Esophagus muscularis mucosa (tissue), 4 donors: ENCODE measurements at regions not wholly inside any gene's neighbourhood (a gene's known extent, or its start where the extent isn't known, plus 50 kb on each side); places are given as distances from the start of the nearest gene placed in this dataset.
"Not testable (repeated sequence)": the region's sequence is repeated elsewhere in the genome, so short reads cannot be mapped to it uniquely, and the experiment has no call there.

Experiments used
- DNase-seq: peaks from one replicate; pipeline ENCODE4 v3.0.0-alpha.2; 2017; ENCODE audit errors: extremely low spot score
- H3K27ac ChIP-seq, 4 donors: fragments of 200-600 bp; sonication (generic); replicated peaks in 1 of 4; 1 replicate in 3 of 4; 2 replicates in 1 of 4; pipeline ENCODE4 v1.5.1; 2016 to 2019; ENCODE audit warnings: mild to moderate bottlenecking in 1 of 4
- H3K27me3 ChIP-seq, 4 donors: fragments of 200-600 bp; sonication (generic); one replicate each; pipeline versions ENCODE4 v1.5.1 to v1.6.0; 2016 to 2019
- H3K36me3 ChIP-seq, 4 donors: fragments of 200-600 bp; sonication (generic); one replicate each; pipeline ENCODE4 v1.5.1; 2016 to 2019
- H3K4me1 ChIP-seq, 4 donors: fragments of 200-600 bp; sonication (generic); one replicate each; pipeline ENCODE4 v1.5.1; 2016 to 2019
- H3K4me3 ChIP-seq, 4 donors: fragments of 200-600 bp; sonication (generic); 1 replicate in 2 of 4; 2 replicates in 2 of 4; pipeline ENCODE4 v1.5.1; 2016 to 2019; ENCODE audit warnings: mild to moderate bottlenecking in 4 of 4, moderate library complexity in 1 of 4
- H3K9me3 ChIP-seq, 4 donors: fragments of 200-600 bp; sonication (generic); 1 replicate in 3 of 4; 2 replicates in 1 of 4; pipeline ENCODE4 v1.5.1; 2016 to 2019
- EP300 ChIP-seq: sonication (generic); formaldehyde crosslinking; IDR thresholded peaks from one replicate; pipeline ENCODE4 v1.6.1; 2017; ENCODE audit warnings: antibody characterized with exemption
- POLR2A ChIP-seq: fragments of 450-650 bp; IDR thresholded peaks from one replicate; pipeline ENCODE4 v1.6.1; 2017; ENCODE audit warnings: antibody characterized with exemption, moderate library complexity, mild to moderate bottlenecking, low read depth
- POLR2AphosphoS5 ChIP-seq, 2 donors: sonication (generic); formaldehyde crosslinking; IDR thresholded peaks; one replicate each; pipeline ENCODE4 v1.6.1; 2017; ENCODE audit warnings: antibody characterized with exemption in 2 of 2
- WGBS: methylation state at CpG from one replicate; pipeline ENCODE4 v1.1.5; 2018; 5-methylcytosine and 5-hydroxymethylcytosine counted together
- intact Hi-C: fragments of 100-400 bp; cut with DNase I; formaldehyde crosslinking; loops from one replicate; pipeline ENCODE4 v1.15.1; 2023
- TF ChIP-seq, protein P1 (sequence below), 3 experiments: fragments of 200-600 bp in 2 of 3; fragments of 450-650 bp in 1 of 3; sonication (generic) in 2 of 3; IDR thresholded peaks; one replicate each; pipeline ENCODE4 v1.5.1; 2017 to 2019; ENCODE audit warnings: antibody characterized with exemption in 3 of 3, mild to moderate bottlenecking in 2 of 3, moderate library complexity in 1 of 3

- Histone ChIP-seq H3K27me3 (no peaks in the 10 kb centered on the region), H3K4me3 (no peak overlapping the region), H3K36me3 (no peaks in the 10 kb centered on the region), H3K4me1 (no peaks in the 10 kb centered on the region), H3K27ac (no peak overlapping the region), H3K9me3 (no peaks in the 10 kb centered on the region)
- no peak for DNase-seq
- TF ChIP-seq POLR2A (no peak), POLR2AphosphoS5 (IDR thresholded peaks at IDR 0.05) (no peak), EP300 (no peak)
- TF ChIP-seq, protein P1, sequence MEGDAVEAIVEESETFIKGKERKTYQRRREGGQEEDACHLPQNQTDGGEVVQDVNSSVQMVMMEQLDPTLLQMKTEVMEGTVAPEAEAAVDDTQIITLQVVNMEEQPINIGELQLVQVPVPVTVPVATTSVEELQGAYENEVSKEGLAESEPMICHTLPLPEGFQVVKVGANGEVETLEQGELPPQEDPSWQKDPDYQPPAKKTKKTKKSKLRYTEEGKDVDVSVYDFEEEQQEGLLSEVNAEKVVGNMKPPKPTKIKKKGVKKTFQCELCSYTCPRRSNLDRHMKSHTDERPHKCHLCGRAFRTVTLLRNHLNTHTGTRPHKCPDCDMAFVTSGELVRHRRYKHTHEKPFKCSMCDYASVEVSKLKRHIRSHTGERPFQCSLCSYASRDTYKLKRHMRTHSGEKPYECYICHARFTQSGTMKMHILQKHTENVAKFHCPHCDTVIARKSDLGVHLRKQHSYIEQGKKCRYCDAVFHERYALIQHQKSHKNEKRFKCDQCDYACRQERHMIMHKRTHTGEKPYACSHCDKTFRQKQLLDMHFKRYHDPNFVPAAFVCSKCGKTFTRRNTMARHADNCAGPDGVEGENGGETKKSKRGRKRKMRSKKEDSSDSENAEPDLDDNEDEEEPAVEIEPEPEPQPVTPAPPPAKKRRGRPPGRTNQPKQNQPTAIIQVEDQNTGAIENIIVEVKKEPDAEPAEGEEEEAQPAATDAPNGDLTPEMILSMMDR (IDR thresholded peaks at IDR 0.05) = no peak
- WGBS = 85% methylated on average over 5 of the region's 5 CpGs
- intact Hi-C loops = no loop called here
These were observed 204.6 kb downstream of the RBM46 start for GRCh38 chr4:154985673-154986072.

GRCh38 chr4:154988511-154988910, 207.4 kb downstream of the RBM46 start:
- DNase-seq = no peak
- TF ChIP-seq EP300 = no peak
- H3K9me3 ChIP-seq = no peaks in the 10 kb centered on the region
- no peaks in the 10 kb centered on the region for H3K36me3 ChIP-seq
- no peaks in the 10 kb centered on the region for H3K4me1 ChIP-seq
- WGBS = 80% methylated on average over 3 of the region's 3 CpGs
- no peak overlapping the region for H3K4me3 ChIP-seq
- intact Hi-C loops = no loop called here
- no peaks in the 10 kb centered on the region for H3K27me3 ChIP-seq
- no peak overlapping the region for H3K27ac ChIP-seq

DNA sequence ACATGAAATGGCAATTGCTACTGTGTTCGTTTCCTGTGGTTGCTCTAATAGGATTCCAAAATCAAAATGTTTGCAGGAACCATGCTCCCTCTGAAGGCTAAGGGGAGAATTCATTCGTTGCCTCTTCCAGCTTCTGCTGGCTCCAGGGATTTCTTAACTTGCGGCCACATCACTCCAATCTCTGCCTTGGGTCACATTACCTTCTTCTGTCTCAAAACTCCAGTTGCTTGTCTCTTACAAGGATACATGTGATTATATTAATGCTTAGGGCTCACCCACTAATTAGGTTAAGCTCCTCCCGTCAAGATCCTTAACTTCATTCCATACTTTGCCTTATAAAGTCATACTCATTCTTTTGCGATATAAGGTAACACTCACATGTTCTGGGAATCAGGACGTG, 208.4 kb downstream of the RBM46 start:
- H3K4me1 ChIP-seq = no peaks in the 10 kb centered on the region
- intact Hi-C loops = no loop called here
- WGBS = 82% methylated on average over 6 of the region's 6 CpGs
- no peak for DNase-seq
- TF ChIP-seq POLR2A (no peak), POLR2AphosphoS5 (IDR thresholded peaks at IDR 0.05) (no peak), EP300 (no peak)
- TF ChIP-seq, protein P1 (IDR thresholded peaks at IDR 0.05) = no peak
- H3K4me3 ChIP-seq = no peak overlapping the region
- no peaks in the 10 kb centered on the region for H3K36me3 ChIP-seq
- H3K27me3 ChIP-seq = no peaks in the 10 kb centered on the region
- H3K9me3 ChIP-seq = no peaks in the 10 kb centered on the region
- H3K27ac ChIP-seq = no peak overlapping the region

DNA sequence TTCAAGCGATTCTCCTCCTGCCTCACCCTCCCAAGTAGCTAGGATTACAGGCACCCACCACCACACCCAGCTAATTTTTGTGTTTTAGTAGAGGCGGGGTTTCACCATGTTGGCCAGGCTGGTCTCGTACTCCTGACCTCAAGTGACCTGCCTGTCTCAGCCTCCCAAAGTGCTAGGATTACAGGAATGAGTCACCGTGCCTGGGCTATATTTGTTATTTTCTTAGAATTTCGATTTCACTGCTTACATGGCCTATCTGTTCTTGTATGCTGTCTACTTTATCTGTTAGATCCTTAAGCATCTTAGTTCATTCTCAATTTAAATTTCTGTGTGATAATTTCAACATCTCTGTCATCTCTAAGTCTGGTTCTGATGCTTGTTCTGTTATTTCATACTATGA, 210.6 kb upstream of the NPY2R start:
- intact Hi-C loops, H3K4me3 ChIP-seq, H3K4me1 ChIP-seq, H3K27me3 ChIP-seq, DNase-seq, H3K9me3 ChIP-seq, H3K27ac ChIP-seq, H3K36me3 ChIP-seq: not testable (repeated sequence)
- WGBS = 83% methylated on average over 5 of the region's 5 CpGs

- no peak for DNase-seq
- Histone ChIP-seq H3K9me3 (no peaks in the 10 kb centered on the region), H3K36me3 (no peaks in the 10 kb centered on the region), H3K27ac (no peak overlapping the region), H3K27me3 (no peaks in the 10 kb centered on the region), H3K4me3 (no peak overlapping the region), H3K4me1 (no peaks in the 10 kb centered on the region)
- intact Hi-C loops = no loop called here
- 88% methylated on average over 3 of the region's 3 CpGs for WGBS
- TF ChIP-seq EP300 (no peak), POLR2AphosphoS5 (IDR thresholded peaks at IDR 0.05) (no peak), POLR2A (no peak)
- TF ChIP-seq, protein P1 (IDR thresholded peaks at IDR 0.05) = no peak
These were observed 210.2 kb upstream of the NPY2R start for GRCh38 chr4:154998284-154998683.

DNA sequence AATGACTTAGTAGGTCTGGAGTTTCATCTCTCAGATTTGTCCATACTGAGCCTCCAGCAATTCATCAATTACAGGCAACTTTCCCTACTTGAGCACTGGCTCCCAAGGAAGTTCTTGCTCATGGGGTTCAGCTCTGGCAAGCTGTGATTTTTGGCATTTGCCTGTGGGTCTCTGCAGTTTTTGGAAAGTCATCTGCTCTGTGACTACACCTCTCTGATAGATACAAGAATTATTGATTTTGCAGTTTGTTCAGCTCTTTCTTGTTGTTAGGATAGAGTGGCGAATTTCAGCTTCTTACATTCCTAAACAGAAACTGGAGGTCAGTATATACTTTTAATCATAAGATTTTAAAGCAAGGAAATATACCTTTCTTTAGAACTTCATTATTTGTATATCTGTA, 209.7 kb upstream of the NPY2R start:
- WGBS = 88% methylated on average over 1 of the region's 1 CpG
- no peak overlapping the region for H3K27ac ChIP-seq
- intact Hi-C loops = no loop called here
- H3K9me3 ChIP-seq = no peaks in the 10 kb centered on the region
- H3K4me3 ChIP-seq = no peak overlapping the region
- H3K27me3 ChIP-seq = no peaks in the 10 kb centered on the region
- no peaks in the 10 kb centered on the region for H3K4me1 ChIP-seq
- no peaks in the 10 kb centered on the region for H3K36me3 ChIP-seq
- no peak for TF ChIP-seq POLR2AphosphoS5 (IDR thresholded peaks at IDR 0.05)
- TF ChIP-seq EP300 = no peak
- TF ChIP-seq POLR2A = no peak
- TF ChIP-seq, protein P1 (IDR thresholded peaks at IDR 0.05) = no peak
- no peak for DNase-seq
